Transverse colon (tissue), 4 donors: ENCODE measurements at regions not wholly inside any gene's neighbourhood (a gene's known extent, or its start where the extent isn't known, plus 50 kb on each side); places are given as distances from the start of the nearest gene placed in this dataset.

Experiments used
- DNase-seq: peaks from one replicate; pipeline ENCODE4 v3.0.0-alpha.2; 2019
- H3K27ac ChIP-seq, 4 donors: fragments of 200-600 bp; sonication (generic); 2 replicates each; pipeline ENCODE4 v1.5.1; 2016 to 2018; ENCODE audit warnings: inconsistent platforms in 4 of 4
- H3K27me3 ChIP-seq: fragments of 200-600 bp; sonication (generic); 2 replicates; pipeline ENCODE4 v1.5.1; 2017; ENCODE audit warnings: inconsistent platforms
- H3K36me3 ChIP-seq, 4 donors: fragments of 200-600 bp; sonication (generic); 2 replicates each; pipeline ENCODE4 v1.5.1; 2017 to 2019; ENCODE audit warnings: inconsistent platforms in 4 of 4
- H3K4me1 ChIP-seq, 4 donors: fragments of 200-600 bp; sonication (generic); 2 replicates each; pipeline ENCODE4 v1.5.1; 2017 to 2020; ENCODE audit warnings: inconsistent platforms in 4 of 4
- H3K4me3 ChIP-seq, 4 donors: fragments of 200-600 bp; sonication (generic); 1 replicate in 1 of 4; 2 replicates in 3 of 4; pipeline versions ENCODE4 v1.5.1 to v1.6.1; 2017 to 2019; ENCODE audit warnings: inconsistent platforms in 4 of 4
- H3K9me3 ChIP-seq, 2 donors: fragments of 200-600 bp; sonication (generic); 2 replicates each; pipeline ENCODE4 v1.5.1; 2017 to 2019; ENCODE audit warnings: inconsistent platforms in 2 of 2
- CTCF ChIP-seq, 5 experiments: fragments of 200-600 bp in 3 of 5; fragments of 450-650 bp in 2 of 5; sonication (generic) in 3 of 5; IDR thresholded peaks; 1 replicate in 2 of 5; 2 replicates in 3 of 5; pipeline ENCODE4 v1.5.1; 2016 to 2017; ENCODE audit warnings: antibody characterized with exemption in 5 of 5, inconsistent platforms in 3 of 5, mild to moderate bottlenecking in 2 of 5, moderate library complexity in 1 of 5
- EP300 ChIP-seq: sonication (generic); formaldehyde crosslinking; IDR thresholded peaks from one replicate; pipeline ENCODE4 v1.6.1; 2017; ENCODE audit warnings: antibody characterized with exemption, low read depth
- POLR2A ChIP-seq: fragments of 450-650 bp; IDR thresholded peaks from one replicate; pipeline ENCODE4 v1.6.1; 2016; ENCODE audit warnings: antibody characterized with exemption, mild to moderate bottlenecking, moderate library complexity
- POLR2AphosphoS5 ChIP-seq, 3 donors: sonication (generic); formaldehyde crosslinking; IDR thresholded peaks; one replicate each; pipeline ENCODE4 v1.6.1; 2016; ENCODE audit warnings: antibody characterized with exemption in 3 of 3
- WGBS, 2 donors: methylation state at CpG; one replicate each; pipeline ENCODE4 v1.1.5; 2018; ENCODE audit warnings: low coverage in 1 of 2; 5-methylcytosine and 5-hydroxymethylcytosine counted together
- in situ Hi-C, 4 donors: fragments of 200-750 bp; cut with MboI; loops; one replicate each; pipeline versions ENCODE4 v1.15.0 to v1.15.1; 2017; ENCODE audit warnings: low sequenced_read_pairs in 3 of 4, low pct_ligation_motif_present in 1 of 4, low pct_unique_long_range_greater_than_20kb in 1 of 4
- intact Hi-C: fragments of 100-400 bp; cut with DNase I; formaldehyde crosslinking; loops from one replicate; pipeline ENCODE4 v1.15.1; 2023; ENCODE audit warnings: low total_unique reads

- Histone ChIP-seq H3K36me3 (no peaks in the 10 kb centered on the region), H3K4me1 (no peaks in the 10 kb centered on the region), H3K4me3 (no peak overlapping the region), H3K27me3 (no peaks in the 10 kb centered on the region), H3K27ac (no peak overlapping the region), H3K9me3 (no peaks in the 10 kb centered on the region)
- 30 to 31% methylated on average over 3 to 4 of the region's 4 CpGs for WGBS, 2 donors
- intact Hi-C loops (no loop called here), in situ Hi-C loops (no loop called here)
- no peak for TF ChIP-seq POLR2A
- TF ChIP-seq EP300, result no peak
- no peak for TF ChIP-seq POLR2AphosphoS5 (IDR thresholded peaks at IDR 0.05)
- TF ChIP-seq CTCF (IDR thresholded peaks at IDR 0.05), result no peak
- no peak for DNase-seq
Observed at GRCh38 chr15:36407647-36408046, 171.8 kb upstream of the CDIN1 start.

- no peak overlapping the region for H3K27ac ChIP-seq
- no peak for DNase-seq
- TF ChIP-seq POLR2A (no peak), CTCF (IDR thresholded peaks at IDR 0.05) (no peak), EP300 (no peak), POLR2AphosphoS5 (IDR thresholded peaks at IDR 0.05) (no peak)
- H3K9me3 ChIP-seq, result no peaks in the 10 kb centered on the region
- no peak overlapping the region for H3K4me3 ChIP-seq
- whole genome bisulfite sequencing, 2 donors, result 86 to 90% methylated on average over 5 to 6 of the region's 6 CpGs
- no peaks in the 10 kb centered on the region for H3K27me3 ChIP-seq
- intact Hi-C loops, result no loop called here
- in situ Hi-C loops, result no loop called here
- no peaks in the 10 kb centered on the region for H3K36me3 ChIP-seq
- H3K4me1 ChIP-seq, result no peaks in the 10 kb centered on the region
Observed at GRCh38 chr15:36409819-36410218, 169.6 kb upstream of the CDIN1 start.

GRCh38 chr15:36414670-36415069 is 164.8 kb upstream of the CDIN1 start:
- H3K4me1 ChIP-seq, result no peaks in the 10 kb centered on the region
- H3K36me3 ChIP-seq, result no peaks in the 10 kb centered on the region
- intact Hi-C loops (no loop called here), in situ Hi-C loops (no loop called here)
- TF ChIP-seq EP300 (no peak), POLR2A (no peak), CTCF (IDR thresholded peaks at IDR 0.05) (no peak), POLR2AphosphoS5 (IDR thresholded peaks at IDR 0.05) (no peak)
- H3K4me3 ChIP-seq, result no peak overlapping the region
- H3K27ac ChIP-seq, result no peak overlapping the region
- no peaks in the 10 kb centered on the region for H3K9me3 ChIP-seq
- no peak for DNase-seq
- 59 to 70% methylated on average over 4 to 5 of the region's 5 CpGs for WGBS, 2 donors
- H3K27me3 ChIP-seq, result no peaks in the 10 kb centered on the region

- TF ChIP-seq EP300, result no peak
- no peak for TF ChIP-seq POLR2A
- TF ChIP-seq CTCF (IDR thresholded peaks at IDR 0.05), result no peak
- TF ChIP-seq POLR2AphosphoS5 (IDR thresholded peaks at IDR 0.05), result no peak
- in situ Hi-C loops, result no loop called here
- intact Hi-C loops, result no loop called here
- Histone ChIP-seq H3K4me1 (no peaks in the 10 kb centered on the region), H3K4me3 (no peak overlapping the region), H3K9me3 (no peaks in the 10 kb centered on the region), H3K27me3 (no peaks in the 10 kb centered on the region), H3K27ac (no peak overlapping the region), H3K36me3 (no peaks in the 10 kb centered on the region)
- 75% methylated on average over 1 of the region's 1 CpG; no CpG with 5 or more reads in 1 of the 2 donors for WGBS, 2 donors
- no peak for DNase-seq
Observed at GRCh38 chr15:36415643-36416042, 163.8 kb upstream of the CDIN1 start.
